Lung (tissue), 11 donors: ENCODE measurements at regions not wholly inside any gene's neighbourhood (a gene's known extent, or its start where the extent isn't known, plus 50 kb on each side); places are given as distances from the start of the nearest gene placed in this dataset.

Experiments
- ATAC-seq: fragments of 200-7000 bp; cut with Tn5 transposase; one replicate; pipeline ENCODE4 v1.9.1; 2020; ENCODE audit warnings: moderate number of reproducible peaks; ENCODE audit not compliant: insufficient read depth, low FRiP score
- DNase-seq, 3 donors: peaks; one replicate each; pipeline ENCODE4 v3.0.0-alpha.2; 2013 to 2017
- H3K27ac ChIP-seq, 2 donors: one replicate each; pipeline ENCODE4 v1.5.1; 2013; ENCODE audit warnings: mild to moderate bottlenecking in 2 of 2, moderate library complexity in 2 of 2, control low read depth in 1 of 2, inconsistent platforms in 1 of 2, low read depth in 1 of 2, low read length in 1 of 2
- H3K27me3 ChIP-seq, 3 donors: one replicate each; pipeline ENCODE4 v1.5.1; 2013; ENCODE audit warnings: low read length in 2 of 3; ENCODE audit not compliant: control insufficient read depth in 3 of 3, insufficient read depth in 3 of 3
- H3K36me3 ChIP-seq, 4 donors: one replicate each; pipeline ENCODE4 v1.5.1; 2013; ENCODE audit warnings: low read length in 4 of 4, mild to moderate bottlenecking in 1 of 4, moderate library complexity in 1 of 4; ENCODE audit not compliant: control insufficient read depth in 4 of 4, insufficient read depth in 4 of 4
- H3K4me1 ChIP-seq, 5 donors: one replicate each; pipeline ENCODE4 v1.5.1; 2013; ENCODE audit warnings: low read length in 5 of 5, mild to moderate bottlenecking in 2 of 5, moderate library complexity in 1 of 5; ENCODE audit not compliant: control insufficient read depth in 5 of 5, insufficient read depth in 5 of 5
- H3K4me3 ChIP-seq: one replicate; pipeline ENCODE4 v1.5.1; 2013; ENCODE audit warnings: mild to moderate bottlenecking, control low read depth, moderate library complexity
- H3K9ac ChIP-seq, 2 donors: one replicate each; pipeline ENCODE4 v1.5.1; 2013; ENCODE audit warnings: low read length in 2 of 2, control low read depth in 1 of 2; ENCODE audit not compliant: insufficient read depth in 1 of 2
- H3K9me3 ChIP-seq, 4 donors: one replicate each; pipeline ENCODE4 v1.5.1; 2013; ENCODE audit warnings: low read length in 3 of 4, mild to moderate bottlenecking in 1 of 4, moderate library complexity in 1 of 4; ENCODE audit not compliant: control insufficient read depth in 4 of 4, insufficient read depth in 3 of 4
- WGBS, 2 donors: extraction: QIAGEN DNeasy Blood & Tissue Kit; methylation state at CpG; one replicate each; pipeline ENCODE4 v1.1.7; 2013; 5-methylcytosine and 5-hydroxymethylcytosine counted together
- TF ChIP-seq, protein P1 (sequence below): IDR thresholded peaks from 2 replicates; pipeline ENCODE4 v1.5.1; 2012; ENCODE audit warnings: mild to moderate bottlenecking; ENCODE audit errors: control extremely low read depth, extremely low read depth
- donor health status: control.
- donor health status: control.
- donor health status: Bipolar disorder and iron deficiency.
- donor health status: healthy.
- donor health status: DM: yes; HTN: yes; CAD: no.

DNA sequence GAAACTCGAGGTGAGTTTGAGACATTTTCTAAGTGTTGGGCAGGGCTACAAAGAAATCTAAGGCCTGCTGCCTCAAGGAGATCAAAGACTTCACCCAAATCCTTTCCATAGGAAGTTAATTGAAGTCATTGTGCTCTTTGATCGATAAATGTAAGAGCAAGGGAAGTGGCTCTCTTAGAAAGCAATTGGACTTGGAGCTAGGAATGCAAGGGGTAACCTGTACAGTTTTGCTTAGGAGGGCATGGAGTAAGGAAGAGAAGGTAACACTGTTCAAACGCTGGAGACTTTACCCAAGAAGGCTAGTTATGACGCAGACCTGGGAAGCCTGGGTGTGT is 418.0 kb upstream of the PROX1 start:
- Histone ChIP-seq H3K4me3 (no peak overlapping the region), H3K4me1 (peaks cover 0 to 9% (median 0%) of the 10 kb centered on the region in 5 donors), H3K9ac (no peak overlapping the region), H3K27ac (no peak overlapping the region), H3K36me3 (no peaks in the 10 kb centered on the region), H3K9me3 (peaks cover 0 to 3% (median 0%) of the 10 kb centered on the region in 4 donors), H3K27me3 (no peaks in the 10 kb centered on the region)
- ATAC-seq = no peak
- WGBS, 2 donors = 73 to 80% methylated on average over 4 of the region's 4 CpGs
- TF ChIP-seq, protein P1, sequence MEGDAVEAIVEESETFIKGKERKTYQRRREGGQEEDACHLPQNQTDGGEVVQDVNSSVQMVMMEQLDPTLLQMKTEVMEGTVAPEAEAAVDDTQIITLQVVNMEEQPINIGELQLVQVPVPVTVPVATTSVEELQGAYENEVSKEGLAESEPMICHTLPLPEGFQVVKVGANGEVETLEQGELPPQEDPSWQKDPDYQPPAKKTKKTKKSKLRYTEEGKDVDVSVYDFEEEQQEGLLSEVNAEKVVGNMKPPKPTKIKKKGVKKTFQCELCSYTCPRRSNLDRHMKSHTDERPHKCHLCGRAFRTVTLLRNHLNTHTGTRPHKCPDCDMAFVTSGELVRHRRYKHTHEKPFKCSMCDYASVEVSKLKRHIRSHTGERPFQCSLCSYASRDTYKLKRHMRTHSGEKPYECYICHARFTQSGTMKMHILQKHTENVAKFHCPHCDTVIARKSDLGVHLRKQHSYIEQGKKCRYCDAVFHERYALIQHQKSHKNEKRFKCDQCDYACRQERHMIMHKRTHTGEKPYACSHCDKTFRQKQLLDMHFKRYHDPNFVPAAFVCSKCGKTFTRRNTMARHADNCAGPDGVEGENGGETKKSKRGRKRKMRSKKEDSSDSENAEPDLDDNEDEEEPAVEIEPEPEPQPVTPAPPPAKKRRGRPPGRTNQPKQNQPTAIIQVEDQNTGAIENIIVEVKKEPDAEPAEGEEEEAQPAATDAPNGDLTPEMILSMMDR = no peak
- no peak for DNase-seq

DNA sequence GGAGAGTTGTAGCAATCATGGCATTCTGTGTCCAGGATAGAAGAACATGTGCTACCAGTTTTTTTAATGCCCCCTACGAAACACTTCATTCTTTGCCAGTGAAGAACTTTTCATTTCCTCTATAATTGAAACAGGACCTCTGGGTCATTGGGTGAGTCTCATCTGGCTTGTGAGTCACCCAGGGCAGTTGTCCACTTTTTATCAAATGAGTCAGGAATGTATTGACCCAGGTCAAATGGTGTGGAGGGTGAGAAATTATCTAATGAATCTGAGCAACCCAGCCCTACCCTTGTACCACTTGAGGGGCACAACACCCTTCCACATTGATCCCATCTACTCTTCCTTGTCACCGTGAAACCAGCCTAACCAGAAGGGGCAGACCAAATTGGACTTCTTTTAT is 417.3 kb upstream of the PROX1 start:
- 61 to 83% methylated on average over 2 of the region's 2 CpGs for WGBS, 2 donors
- Histone ChIP-seq H3K9me3 (peaks cover 0 to 3% (median 0%) of the 10 kb centered on the region in 4 donors), H3K4me3 (no peak overlapping the region), H3K27me3 (no peaks in the 10 kb centered on the region), H3K4me1 (peaks cover 0 to 9% (median 0%) of the 10 kb centered on the region in 5 donors), H3K36me3 (no peaks in the 10 kb centered on the region), H3K27ac (no peak overlapping the region), H3K9ac (no peak overlapping the region)
- no peak for DNase-seq
- ATAC-seq = no peak
- TF ChIP-seq, protein P1 = no peak

DNA sequence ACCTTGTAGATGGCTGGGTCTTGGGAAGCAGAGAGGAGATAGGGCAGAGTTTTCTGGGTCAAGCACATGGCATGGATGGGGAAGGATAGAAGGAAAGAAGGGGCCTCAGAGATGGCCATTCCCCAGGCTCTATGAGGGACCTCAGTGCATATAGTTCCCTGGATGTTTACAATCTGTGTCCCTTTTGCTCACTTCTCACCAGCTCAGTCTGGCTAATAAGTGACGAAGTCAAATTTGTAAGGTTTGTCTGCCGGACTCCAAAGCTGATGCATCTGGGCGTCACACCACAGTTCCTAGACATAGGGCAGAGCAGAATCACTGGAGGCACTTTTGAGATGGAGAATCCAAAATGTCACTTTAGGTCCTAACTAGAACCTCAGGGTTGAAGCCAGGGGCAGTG is 416.4 kb upstream of the PROX1 start:
- H3K36me3 ChIP-seq = no peaks in the 10 kb centered on the region
- H3K27me3 ChIP-seq = no peaks in the 10 kb centered on the region
- H3K27ac ChIP-seq = no peak overlapping the region
- H3K9ac ChIP-seq = no peak overlapping the region
- DNase-seq = no peak
- H3K4me1 ChIP-seq = peaks cover 0 to 9% (median 0%) of the 10 kb centered on the region in 5 donors
- no peak for ATAC-seq
- H3K4me3 ChIP-seq = no peak overlapping the region
- peaks cover 0 to 3% (median 0%) of the 10 kb centered on the region in 4 donors for H3K9me3 ChIP-seq
- 92 to 96% methylated on average over 3 of the region's 3 CpGs for WGBS, 2 donors
- TF ChIP-seq, protein P1 = no peak

DNA sequence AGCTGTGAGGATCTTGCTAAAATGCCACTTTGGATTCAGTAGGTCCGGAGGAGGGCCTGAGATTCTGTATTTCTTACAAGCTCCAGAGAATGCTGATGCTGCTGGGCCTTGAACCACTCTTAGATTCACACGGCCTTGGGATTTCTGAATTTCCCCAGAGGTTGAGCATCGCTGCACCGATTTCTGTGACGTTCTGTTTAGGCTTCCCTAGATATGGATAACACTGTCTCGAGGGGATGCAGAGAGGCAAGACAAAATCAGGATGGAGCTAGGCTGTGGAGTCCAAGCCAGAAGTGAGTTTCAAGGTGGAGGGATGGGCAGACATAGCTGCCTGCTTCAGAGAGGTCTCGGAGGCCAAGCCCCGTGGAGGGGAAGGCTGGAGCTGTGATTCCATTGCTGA is 415.9 kb upstream of the PROX1 start:
- 88 to 91% methylated on average over 8 of the region's 8 CpGs for WGBS, 2 donors
- DNase-seq (no peak), ATAC-seq (no peak)
- Histone ChIP-seq H3K4me1 (peaks cover 0 to 9% (median 0%) of the 10 kb centered on the region in 5 donors), H3K27ac (no peak overlapping the region), H3K4me3 (no peak overlapping the region), H3K9ac (no peak overlapping the region), H3K27me3 (no peaks in the 10 kb centered on the region), H3K36me3 (no peaks in the 10 kb centered on the region), H3K9me3 (peaks cover 0 to 3% (median 0%) of the 10 kb centered on the region in 4 donors)
- TF ChIP-seq, protein P1 = no peak
